ENCODE measurements at regions not wholly inside any gene's neighbourhood (a gene's known extent, or its start where the extent isn't known, plus 50 kb on each side); places are given as distances from the start of the nearest gene placed in this dataset.
"Not testable (repeated sequence)": the region's sequence is repeated elsewhere in the genome, so short reads cannot be mapped to it uniquely, and the experiment has no call there.

DNA sequence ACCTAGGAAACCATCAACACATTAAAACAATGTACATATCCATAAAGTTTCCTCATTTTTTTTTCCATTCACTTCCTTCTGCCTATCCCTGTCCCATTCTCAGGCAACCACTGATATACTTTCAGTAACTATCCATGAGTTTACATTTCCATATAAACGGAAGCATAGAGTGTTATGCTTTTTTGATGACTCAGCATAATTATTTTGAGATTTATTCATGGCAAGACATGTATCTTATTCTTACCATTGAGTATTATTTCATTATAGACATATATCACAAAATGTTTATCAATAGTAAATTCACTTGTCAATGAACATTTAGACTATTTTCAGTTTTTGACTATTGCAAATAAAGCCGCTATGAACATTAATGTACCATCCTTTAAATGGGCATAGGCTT lies 1786.8 kb upstream of the ACO1 start:
- no peak for DNase-seq (ENCODE audit: low read depth)
- TF ChIP-seq, protein P1, sequence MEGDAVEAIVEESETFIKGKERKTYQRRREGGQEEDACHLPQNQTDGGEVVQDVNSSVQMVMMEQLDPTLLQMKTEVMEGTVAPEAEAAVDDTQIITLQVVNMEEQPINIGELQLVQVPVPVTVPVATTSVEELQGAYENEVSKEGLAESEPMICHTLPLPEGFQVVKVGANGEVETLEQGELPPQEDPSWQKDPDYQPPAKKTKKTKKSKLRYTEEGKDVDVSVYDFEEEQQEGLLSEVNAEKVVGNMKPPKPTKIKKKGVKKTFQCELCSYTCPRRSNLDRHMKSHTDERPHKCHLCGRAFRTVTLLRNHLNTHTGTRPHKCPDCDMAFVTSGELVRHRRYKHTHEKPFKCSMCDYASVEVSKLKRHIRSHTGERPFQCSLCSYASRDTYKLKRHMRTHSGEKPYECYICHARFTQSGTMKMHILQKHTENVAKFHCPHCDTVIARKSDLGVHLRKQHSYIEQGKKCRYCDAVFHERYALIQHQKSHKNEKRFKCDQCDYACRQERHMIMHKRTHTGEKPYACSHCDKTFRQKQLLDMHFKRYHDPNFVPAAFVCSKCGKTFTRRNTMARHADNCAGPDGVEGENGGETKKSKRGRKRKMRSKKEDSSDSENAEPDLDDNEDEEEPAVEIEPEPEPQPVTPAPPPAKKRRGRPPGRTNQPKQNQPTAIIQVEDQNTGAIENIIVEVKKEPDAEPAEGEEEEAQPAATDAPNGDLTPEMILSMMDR (IDR thresholded peaks at IDR 0.05; ENCODE audit: insufficient read depth, low read length), result no peak
- no peak overlapping the region for H3K4me3 ChIP-seq (ENCODE audit: low read depth, low read length)

DNA sequence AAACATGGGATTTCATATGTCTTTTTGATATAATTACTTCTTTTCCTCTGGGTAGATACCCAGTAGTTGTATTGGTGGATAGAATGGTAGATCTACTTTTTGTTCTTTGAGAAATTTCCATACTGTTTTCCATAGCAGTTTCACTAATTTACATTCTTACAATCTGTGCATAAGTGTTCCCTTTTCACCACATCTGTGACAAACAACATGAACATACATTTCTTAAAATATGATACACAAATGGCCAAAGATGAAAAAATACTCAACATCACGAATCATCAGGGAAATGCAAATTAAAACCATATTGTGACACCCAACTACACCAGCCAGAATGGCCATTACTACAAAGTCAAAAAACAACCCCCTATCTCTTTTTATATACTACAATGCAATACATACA lies 1778.5 kb upstream of the ACO1 start:
- H3K4me3 ChIP-seq (ENCODE audit: low read depth, low read length), result no peak overlapping the region
- TF ChIP-seq, protein P1 (IDR thresholded peaks at IDR 0.05; ENCODE audit: insufficient read depth, low read length), result no peak
- no peak for DNase-seq (ENCODE audit: low read depth)

DNA sequence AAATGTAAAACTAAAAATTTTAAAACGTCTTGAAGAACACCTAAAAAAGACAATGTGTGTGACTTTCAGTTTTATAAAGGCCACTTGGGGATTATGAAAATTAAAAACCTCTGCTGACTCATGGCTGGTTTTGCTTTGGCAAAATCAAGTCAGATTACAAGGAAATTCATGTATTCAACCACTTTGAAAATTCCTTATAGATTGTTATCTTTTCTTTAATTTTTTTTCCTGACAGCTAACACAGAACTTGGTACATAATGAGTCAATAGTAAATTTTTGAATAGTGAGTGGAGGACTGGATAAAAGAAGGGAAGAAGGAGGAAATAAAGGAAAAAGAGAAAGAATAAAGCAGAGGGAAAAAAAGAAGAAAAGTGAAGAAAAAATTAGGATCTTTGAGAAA lies 1774.7 kb upstream of the ACO1 start:
- no peak overlapping the region for H3K4me3 ChIP-seq (ENCODE audit: low read depth, low read length)
- TF ChIP-seq, protein P1 (IDR thresholded peaks at IDR 0.05; ENCODE audit: insufficient read depth, low read length), result no peak
- no peak for DNase-seq (ENCODE audit: low read depth)

DNA sequence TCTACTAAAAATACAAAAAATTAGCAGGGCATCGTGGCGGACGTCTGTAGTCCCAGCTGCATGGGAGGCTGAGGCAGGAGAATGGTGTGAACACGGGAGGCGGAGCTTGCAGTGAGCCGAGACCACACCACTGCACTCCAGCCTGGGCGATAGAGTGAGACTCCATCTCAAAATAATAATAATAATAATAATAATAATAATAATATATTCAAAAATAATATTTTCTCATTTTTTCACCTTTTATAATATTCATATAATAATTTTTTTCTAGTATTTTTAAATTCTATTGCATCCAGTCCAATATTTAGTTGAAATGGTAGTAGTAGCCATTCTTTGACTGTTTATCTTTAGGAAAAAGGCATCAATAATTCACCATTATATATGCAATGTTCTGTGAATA lies 1767.7 kb upstream of the ACO1 start:
- not testable (repeated sequence) for DNase-seq (ENCODE audit: low read depth); H3K4me3 ChIP-seq (ENCODE audit: low read depth, low read length)

GRCh38 chr9:30622561-30622960 lies 1761.9 kb upstream of the ACO1 start:
- TF ChIP-seq, protein P1 (IDR thresholded peaks at IDR 0.05; ENCODE audit: insufficient read depth, low read length), result no peak
- no peak overlapping the region for H3K4me3 ChIP-seq (ENCODE audit: low read depth, low read length)

DNA sequence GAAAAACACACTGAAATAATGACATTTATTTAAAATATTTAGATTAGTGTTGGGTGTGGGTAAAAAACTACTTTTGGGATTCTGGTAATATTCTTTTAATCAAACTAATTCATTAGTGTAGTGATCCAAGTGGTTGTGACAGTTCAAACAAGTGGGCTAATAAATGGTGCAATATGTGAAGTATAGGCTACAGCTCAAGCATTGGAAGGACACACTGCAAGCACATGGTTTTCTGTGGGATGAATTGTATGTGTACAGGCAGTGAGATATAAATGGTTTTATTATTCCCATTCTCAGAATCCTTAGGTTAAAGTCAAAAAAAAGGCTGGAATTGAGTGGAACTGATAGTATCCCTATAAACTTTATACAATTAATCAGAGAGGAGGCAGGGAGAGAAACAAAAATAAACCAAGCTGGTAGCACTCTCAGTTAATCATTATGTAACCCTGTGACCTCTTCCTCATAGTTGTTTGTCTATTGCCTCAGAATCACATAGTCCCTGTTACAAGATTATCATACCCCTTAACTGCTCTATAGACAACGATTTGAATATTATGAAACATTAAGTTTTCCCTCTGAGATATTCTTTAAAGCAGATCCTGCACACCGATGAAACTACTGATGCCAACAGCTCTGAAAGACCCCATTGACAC lies 1755.4 kb upstream of the ACO1 start:
- no peak overlapping the region for H3K4me3 ChIP-seq (ENCODE audit: low read depth, low read length)
- no peak for DNase-seq (ENCODE audit: low read depth)
- TF ChIP-seq, protein P1 (IDR thresholded peaks at IDR 0.05; ENCODE audit: insufficient read depth, low read length), result no peak

More at GRCh38 chr9:30622561-30622960, 1761.9 kb upstream of the ACO1 start:
- DNase-seq (ENCODE audit: low read depth), result no peak

DNA sequence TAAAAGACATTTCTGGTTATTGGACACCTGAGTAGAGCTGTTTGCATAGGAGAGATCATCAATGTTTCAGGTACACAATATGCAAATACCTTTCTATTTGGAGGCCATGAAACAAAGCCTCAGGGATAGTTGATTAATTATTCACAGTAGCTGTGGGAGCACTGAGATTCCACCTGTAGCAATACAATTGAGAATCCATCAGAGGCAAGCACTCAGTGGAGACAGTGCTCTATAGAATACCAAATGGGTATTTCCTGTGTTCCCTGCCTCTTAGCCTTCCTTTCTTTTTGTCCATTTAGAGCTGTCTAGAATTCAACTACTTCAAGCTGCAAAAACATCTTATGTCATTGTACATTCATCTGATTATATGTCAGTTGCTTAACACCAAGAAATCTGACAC lies 1754.0 kb upstream of the ACO1 start:
- TF ChIP-seq, protein P1 (IDR thresholded peaks at IDR 0.05; ENCODE audit: insufficient read depth, low read length), result no peak

GRCh38 chr9:30646639-30647038 lies 1737.8 kb upstream of the ACO1 start:
- DNase-seq (ENCODE audit: low read depth); H3K4me3 ChIP-seq (ENCODE audit: low read depth, low read length): not testable (repeated sequence)

More for the DNA sequence above, 1754.0 kb upstream of the ACO1 start:
- DNase-seq (ENCODE audit: low read depth), result no peak
- no peak overlapping the region for H3K4me3 ChIP-seq (ENCODE audit: low read depth, low read length)
